K562 (cell line): ENCODE measurements at regions not wholly inside any gene's neighbourhood (a gene's known extent, or its start where the extent isn't known, plus 50 kb on each side); places are given as distances from the start of the nearest gene placed in this dataset.

Experiments
- ARHGAP35 ChIP-seq: fragments of 450-650 bp; IDR thresholded peaks from 2 replicates; pipeline ENCODE4 v1.6.1; 2018; ENCODE audit not compliant: partially characterized antibody
- CBFB ChIP-seq: sonication (generic); formaldehyde crosslinking; IDR thresholded peaks from 2 replicates; pipeline ENCODE4 v1.4.0; 2020; ENCODE audit warnings: mild to moderate bottlenecking, missing genetic modification reagents
- CEBPZ ChIP-seq: fragments of 150-350 bp; IDR thresholded peaks from 2 replicates; pipeline ENCODE4 v1.6.1; 2014; ENCODE audit warnings: low read depth, mild to moderate bottlenecking, low read length, borderline replicate concordance
- FOXK2 ChIP-seq, 2 experiments: fragments of 450-650 bp; IDR thresholded peaks in 1 of 2; conservative IDR thresholded peaks in 1 of 2; 2 replicates each; pipeline ENCODE4 v1.6.1; 2016; ENCODE audit warnings: low read depth in 2 of 2, mild to moderate bottlenecking in 1 of 2
- KDM4B ChIP-seq, 2 experiments: fragments of 450-650 bp in 1 of 2; sonication (generic) in 1 of 2; IDR thresholded peaks; 2 replicates each; pipeline ENCODE4 v1.6.1; 2016 to 2017; ENCODE audit warnings: borderline replicate concordance in 2 of 2, antibody characterized with exemption in 1 of 2, low read depth in 1 of 2, mild to moderate bottlenecking in 1 of 2
- MAFK ChIP-seq: IDR thresholded peaks from 2 replicates; pipeline ENCODE4 v1.6.1; 2011; ENCODE audit warnings: low read length, improper control_type of control experiment
- MTA1 ChIP-seq: fragments of 450-650 bp; IDR thresholded peaks from 2 replicates; pipeline ENCODE4 v1.6.1; 2017; ENCODE audit warnings: borderline replicate concordance
- ZNF121 ChIP-seq: sonication (generic); formaldehyde crosslinking; conservative IDR thresholded peaks from 2 replicates; pipeline ENCODE4 v1.8.0; 2022; ENCODE audit warnings: missing genetic modification reagents
- ZNF644 ChIP-seq: fragments of 200-800 bp; sonication (Bioruptor generic); IDR thresholded peaks from 2 replicates; pipeline ENCODE4 v1.6.1; 2016; ENCODE audit warnings: low read depth, missing genetic modification characterization, missing compliant biosample characterization
- TF ChIP-seq, protein P1 (sequence below), 2 experiments: fragments of 250-450 bp in 1 of 2; fragments of 450-650 bp in 1 of 2; sonication (Bioruptor Pico) in 1 of 2; IDR thresholded peaks; 2 replicates each; pipeline versions ENCODE4 v1.6.1 to v1.8.0; 2016 to 2021; ENCODE audit warnings: mild to moderate bottlenecking in 2 of 2, moderate library complexity in 2 of 2, missing compliant biosample characterization in 1 of 2, missing genetic modification characterization in 1 of 2

DNA sequence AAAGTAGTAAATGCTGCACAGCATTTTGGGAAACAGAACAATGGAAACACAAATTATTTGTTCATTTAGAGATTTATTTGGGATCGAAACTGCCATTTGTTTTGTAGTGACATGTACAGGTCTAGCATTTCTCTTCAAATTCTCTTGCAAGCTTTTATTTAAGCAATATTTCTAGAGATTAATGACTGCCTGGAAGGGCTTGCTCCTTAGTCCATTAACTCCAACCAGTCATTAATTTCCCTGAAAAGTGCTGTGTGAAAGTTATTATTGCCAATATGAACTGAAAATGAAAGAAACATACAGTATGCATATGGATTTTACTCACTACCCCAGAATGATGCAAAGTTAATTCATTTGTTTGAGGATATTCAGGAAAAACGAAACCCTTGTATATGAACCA, 1349.6 kb upstream of the FLRT2 start (continued):
- TF ChIP-seq MTA1 (no peak), ZNF644 (no peak), CEBPZ (no peak), ZNF121 (CRISPR knock-in tag) (no peak), FOXK2 (conservative IDR thresholded peaks at IDR 0.05 in 1 of 2, IDR thresholded peaks at IDR 0.05 in 1 of 2; ENCODE audit: low read depth in 2 of 2) (no peak), ARHGAP35 (no peak), MAFK (no peak), KDM4B (IDR thresholded peaks at IDR 0.05; ENCODE audit: borderline replicate concordance in 2 of 2, low read depth in 1 of 2) (no peak), CBFB (CRISPR knock-in tag) (no peak)
- TF ChIP-seq, protein P1, sequence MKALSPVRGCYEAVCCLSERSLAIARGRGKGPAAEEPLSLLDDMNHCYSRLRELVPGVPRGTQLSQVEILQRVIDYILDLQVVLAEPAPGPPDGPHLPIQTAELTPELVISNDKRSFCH (CRISPR knock-in tag; IDR thresholded peaks at IDR 0.05): no peak
- TF ChIP-seq, protein P1 (tag; IDR thresholded peaks at IDR 0.05): no peak
